Endothelial cell (in vitro differentiated cells): ENCODE measurements at regions not wholly inside any gene's neighbourhood (a gene's known extent, or its start where the extent isn't known, plus 50 kb on each side); places are given as distances from the start of the nearest gene placed in this dataset.

Experiments
- DNase-seq: peaks from one replicate; pipeline ENCODE4 v3.0.0; 2021; ENCODE audit warnings: low spot score
- H3K27ac Mint-ChIP-seq: one replicate; pipeline ENCODE4 v1.8.0; 2021; ENCODE audit warnings: mixed read lengths, inconsistent platforms; ENCODE audit not compliant: unreplicated experiment
- H3K27me3 Mint-ChIP-seq: one replicate; pipeline ENCODE4 v1.8.0; 2021; ENCODE audit warnings: mild to moderate bottlenecking, moderate library complexity, mixed read lengths, inconsistent platforms; ENCODE audit not compliant: unreplicated experiment
- H3K36me3 Mint-ChIP-seq: one replicate; pipeline ENCODE4 v1.8.0; 2021; ENCODE audit warnings: mild to moderate bottlenecking, low read depth, mixed read lengths, inconsistent platforms; ENCODE audit not compliant: unreplicated experiment
- H3K4me1 Mint-ChIP-seq: one replicate; pipeline ENCODE4 v1.8.0; 2021; ENCODE audit warnings: mild to moderate bottlenecking, mixed read lengths, inconsistent platforms; ENCODE audit not compliant: unreplicated experiment
- H3K4me3 Mint-ChIP-seq: one replicate; pipeline ENCODE4 v1.8.0; 2021; ENCODE audit warnings: mild to moderate bottlenecking, mixed read lengths, inconsistent platforms; ENCODE audit not compliant: unreplicated experiment
- H3K9me3 Mint-ChIP-seq: one replicate; pipeline ENCODE4 v1.8.0; 2021; ENCODE audit warnings: mixed read lengths, inconsistent platforms; ENCODE audit not compliant: unreplicated experiment
- CTCF ChIP-seq: fragments of 200-600 bp; sonication (generic); IDR thresholded peaks from one replicate; pipeline ENCODE4 v1.5.0; 2021; ENCODE audit warnings: antibody characterized with exemption; ENCODE audit not compliant: unreplicated experiment

GRCh38 chr10:128689667-128690066, 563.4 kb upstream of the MKI67 start:
- Mint-ChIP-seq H3K27ac (no peak overlapping the region), H3K36me3 (no peaks in the 10 kb centered on the region), H3K4me1 (no peaks in the 10 kb centered on the region), H3K4me3 (no peak overlapping the region), H3K9me3 (no peaks in the 10 kb centered on the region), H3K27me3 (no peaks in the 10 kb centered on the region)
- DNase-seq: no peak
- no peak for TF ChIP-seq CTCF

GRCh38 chr10:128693493-128694131, 567.4 kb upstream of the MKI67 start:
- no peak for DNase-seq

GRCh38 chr10:128694168-128694850, 568.1 kb upstream of the MKI67 start:
- Mint-ChIP-seq H3K4me1 (no peaks in the 10 kb centered on the region), H3K9me3 (no peaks in the 10 kb centered on the region), H3K4me3 (no peak overlapping the region), H3K27me3 (no peaks in the 10 kb centered on the region), H3K36me3 (no peaks in the 10 kb centered on the region), H3K27ac (no peak overlapping the region)
- no peak for DNase-seq
- no peak for TF ChIP-seq CTCF

More at GRCh38 chr10:128693493-128694131, 567.4 kb upstream of the MKI67 start:
- Mint-ChIP-seq H3K27ac (no peak overlapping the region), H3K4me3 (no peak overlapping the region), H3K27me3 (no peaks in the 10 kb centered on the region), H3K9me3 (no peaks in the 10 kb centered on the region), H3K36me3 (no peaks in the 10 kb centered on the region), H3K4me1 (no peaks in the 10 kb centered on the region)
- no peak for TF ChIP-seq CTCF

GRCh38 chr10:128694851-128695725, 568.9 kb upstream of the MKI67 start:
- no peak for TF ChIP-seq CTCF
- H3K9me3 Mint-ChIP-seq: no peaks in the 10 kb centered on the region
- H3K4me3 Mint-ChIP-seq: no peak overlapping the region
- H3K27ac Mint-ChIP-seq: no peak overlapping the region
- H3K27me3 Mint-ChIP-seq: no peaks in the 10 kb centered on the region
- H3K4me1 Mint-ChIP-seq: no peaks in the 10 kb centered on the region
- H3K36me3 Mint-ChIP-seq: no peaks in the 10 kb centered on the region
- no peak for DNase-seq

- H3K4me3 Mint-ChIP-seq: no peak overlapping the region
- H3K27me3 Mint-ChIP-seq: no peaks in the 10 kb centered on the region
- H3K9me3 Mint-ChIP-seq: no peaks in the 10 kb centered on the region
- TF ChIP-seq CTCF: no peak
- no peaks in the 10 kb centered on the region for H3K36me3 Mint-ChIP-seq
- DNase-seq: no peak
- H3K4me1 Mint-ChIP-seq: no peaks in the 10 kb centered on the region
- no peak overlapping the region for H3K27ac Mint-ChIP-seq
These were observed 569.7 kb upstream of the MKI67 start for GRCh38 chr10:128695931-128696330.
